NT2/D1 (cell line): ENCODE measurements at regions not wholly inside any gene's neighbourhood (a gene's known extent, or its start where the extent isn't known, plus 50 kb on each side); places are given as distances from the start of the nearest gene placed in this dataset.
A peak's percentile ranks its signal among the peaks of the same experiment; 100 is the strongest.
"Not testable (repeated sequence)": the region's sequence is repeated elsewhere in the genome, so short reads cannot be mapped to it uniquely, and the experiment has no call there.

Experiments
- DNase-seq: peaks from one replicate; pipeline ENCODE4 v3.0.0-alpha.2; 2011; ENCODE audit warnings: low read depth, low spot score
- H3K27me3 ChIP-seq: 2 replicates; pipeline ENCODE4 v1.6.0; 2011; ENCODE audit warnings: mild to moderate bottlenecking; ENCODE audit not compliant: insufficient read length, insufficient read depth
- H3K36me3 ChIP-seq: 2 replicates; pipeline ENCODE4 v1.6.1; 2011; ENCODE audit warnings: mild to moderate bottlenecking, low read length, mixed read lengths; ENCODE audit not compliant: insufficient read depth, insufficient read length
- H3K4me1 ChIP-seq: 2 replicates; pipeline ENCODE4 v1.5.1; 2011; ENCODE audit not compliant: insufficient read depth, insufficient read length
- H3K4me3 ChIP-seq: 2 replicates; pipeline ENCODE4 v1.5.1; 2011; ENCODE audit warnings: low read depth; ENCODE audit not compliant: insufficient read length
- H3K9ac ChIP-seq: 2 replicates; pipeline ENCODE4 v1.6.0; 2011; ENCODE audit warnings: low read depth; ENCODE audit not compliant: insufficient read length
- H3K9me3 ChIP-seq: 2 replicates; pipeline ENCODE4 v1.5.1; 2011; ENCODE audit warnings: mild to moderate bottlenecking, low read length; ENCODE audit not compliant: insufficient read depth
- SUZ12 ChIP-seq: IDR thresholded peaks from 2 replicates; pipeline ENCODE4 v1.6.1; 2011; ENCODE audit not compliant: insufficient read length, insufficient read depth; ENCODE audit errors: extremely low read depth
- YY1 ChIP-seq: IDR thresholded peaks from 2 replicates; pipeline ENCODE4 v1.6.1; 2011; ENCODE audit not compliant: insufficient read length, insufficient read depth
- ZNF274 ChIP-seq: IDR thresholded peaks from 2 replicates; pipeline ENCODE4 v1.6.1; 2011; ENCODE audit warnings: mild to moderate bottlenecking, low read depth, low read length

- Histone ChIP-seq H3K9me3 (no peaks in the 10 kb centered on the region), H3K4me3 (no peak overlapping the region), H3K27me3 (no peaks in the 10 kb centered on the region), H3K36me3 (no peaks in the 10 kb centered on the region), H3K4me1 (peaks cover 4% of the 10 kb centered on the region), H3K9ac (no peak overlapping the region)
- no peak for TF ChIP-seq YY1
- TF ChIP-seq ZNF274 = no peak
- TF ChIP-seq SUZ12 = no peak
- peak; percentile 82 for DNase-seq
Observed at GRCh38 chr22:35154937-35155387, 89.0 kb downstream of the ISX start.

GRCh38 chr22:35155403-35156025 lies 89.6 kb downstream of the ISX start:
- Histone ChIP-seq H3K4me3 (no peak overlapping the region), H3K27me3 (no peaks in the 10 kb centered on the region), H3K36me3 (no peaks in the 10 kb centered on the region), H3K9ac (no peak overlapping the region), H3K9me3 (no peaks in the 10 kb centered on the region), H3K4me1 (peaks cover 4% of the 10 kb centered on the region)
- no peak for DNase-seq
- no peak for TF ChIP-seq YY1
- TF ChIP-seq ZNF274 = no peak
- TF ChIP-seq SUZ12 = no peak

GRCh38 chr22:35156945-35157344 lies 91.0 kb downstream of the ISX start:
- TF ChIP-seq YY1 (no peak), ZNF274 (no peak), SUZ12 (no peak)
- H3K4me1 ChIP-seq = peaks cover 4% of the 10 kb centered on the region
- no peaks in the 10 kb centered on the region for H3K9me3 ChIP-seq
- no peaks in the 10 kb centered on the region for H3K36me3 ChIP-seq
- no peaks in the 10 kb centered on the region for H3K27me3 ChIP-seq
- H3K4me3 ChIP-seq = no peak overlapping the region
- H3K9ac ChIP-seq = no peak overlapping the region
- DNase-seq = no peak

GRCh38 chr22:35158336-35158735 lies 92.4 kb downstream of the ISX start:
- TF ChIP-seq SUZ12 = no peak
- no peak for TF ChIP-seq ZNF274
- TF ChIP-seq YY1 = no peak
- Histone ChIP-seq H3K4me1 (peaks cover 4% of the 10 kb centered on the region), H3K36me3 (no peaks in the 10 kb centered on the region), H3K9ac (no peak overlapping the region), H3K4me3 (no peak overlapping the region), H3K27me3 (no peaks in the 10 kb centered on the region), H3K9me3 (no peaks in the 10 kb centered on the region)
- DNase-seq = no peak

- no peaks in the 10 kb centered on the region for H3K27me3 ChIP-seq
- TF ChIP-seq ZNF274 (no peak), YY1 (no peak), SUZ12 (no peak)
- H3K9me3 ChIP-seq = no peaks in the 10 kb centered on the region
Observed at GRCh38 chr22:35159343-35159742, 93.4 kb downstream of the ISX start.

GRCh38 chr22:35160268-35160667 lies 94.3 kb downstream of the ISX start:
- H3K27me3 ChIP-seq = no peaks in the 10 kb centered on the region
- H3K4me1 ChIP-seq = no peaks in the 10 kb centered on the region
- H3K4me3 ChIP-seq = no peak overlapping the region
- no peak for TF ChIP-seq ZNF274
- DNase-seq = no peak
- H3K9me3 ChIP-seq = peaks cover 3% of the 10 kb centered on the region; the same call in 1 of the 2 replicates
- no peak overlapping the region for H3K9ac ChIP-seq
- no peaks in the 10 kb centered on the region for H3K36me3 ChIP-seq

More at GRCh38 chr22:35159343-35159742, 93.4 kb downstream of the ISX start:
- Histone ChIP-seq H3K9ac (no peak overlapping the region), H3K4me1 (no peaks in the 10 kb centered on the region), H3K4me3 (no peak overlapping the region), H3K36me3 (no peaks in the 10 kb centered on the region)
- no peak for DNase-seq

GRCh38 chr22:35165896-35166295 lies 91.4 kb upstream of the HMGXB4 start:
- not testable (repeated sequence) for H3K9ac ChIP-seq

More at GRCh38 chr22:35165896-35166295, 91.4 kb upstream of the HMGXB4 start:
- H3K27me3 ChIP-seq, H3K9me3 ChIP-seq, DNase-seq, H3K36me3 ChIP-seq, H3K4me1 ChIP-seq, H3K4me3 ChIP-seq: not testable (repeated sequence)
